GM12878 (cell line): ENCODE measurements at regions not wholly inside any gene's neighbourhood (a gene's known extent, or its start where the extent isn't known, plus 50 kb on each side); places are given as distances from the start of the nearest gene placed in this dataset.

ENCODE experiments used
- ATAC-seq: fragments of 200-7000 bp; cut with Tn5 transposase; 3 replicates; pipeline ENCODE4 v1.9.1; 2020; ENCODE audit warnings: mild to moderate bottlenecking, moderate library complexity
- BruUV-seq: library from RNA; stranded (reverse); fragments of 400-500 nt; replicated peaks from 2 replicates; lab custom pipeline; 2021; lab: Mats Ljungman, UMichigan
- CTCF ChIA-PET: fragments of 300-600 bp; sonication (Branson Sonifier 250); formaldehyde crosslinking; extraction: SDS; loops from one replicate; lab custom pipeline; 2021; ENCODE audit warnings: inconsistent platforms; lab: Yijun Ruan, JAX
- POLR2A ChIA-PET: fragments of 350-600 bp; formaldehyde crosslinking; extraction: SDS; loops from one replicate; lab custom pipeline; 2021; ENCODE audit warnings: inconsistent platforms; lab: Charles Lee
- RAD21 ChIA-PET: fragments of 300-600 bp; sonication (Branson Sonifier 250); formaldehyde crosslinking; loops from one replicate; lab custom pipeline; 2023; ENCODE audit warnings: antibody characterized with exemption; ENCODE audit not compliant: unreplicated experiment; lab: Charles Lee
- SMC1A ChIA-PET: fragments of 300-600 bp; sonication (Branson Sonifier 250); formaldehyde crosslinking; loops from one replicate; lab custom pipeline; 2023; ENCODE audit not compliant: unreplicated experiment, uncharacterized antibody; lab: Charles Lee
- DNase-seq: peaks from one replicate; pipeline ENCODE4 v3.0.0-alpha.2; 2011; ENCODE audit warnings: low read depth, low spot score
- FAIRE-seq: peaks from 3 replicates; lab custom pipeline; 2011; peaks lifted over from hg19 to GRCh38; lab: Jason Lieb, UNC
- H2AFZ ChIP-seq: 2 replicates; pipeline ENCODE4 v1.6.0; 2011; ENCODE audit warnings: low read depth, low read length, control low read depth; ENCODE audit not compliant: control insufficient read depth
- H3K27ac ChIP-seq: 2 replicates; pipeline ENCODE4 v1.5.1; 2011; ENCODE audit warnings: control low read depth; ENCODE audit not compliant: control insufficient read depth, insufficient read depth
- H3K27me3 ChIP-seq, 2 experiments: replicated peaks in 1 of 2; 2 replicates each; pipeline versions ENCODE4 v1.6.0 to v1.6.1; 2011; ENCODE audit warnings: low read length in 1 of 2; ENCODE audit not compliant: control insufficient read depth in 2 of 2, insufficient read depth in 2 of 2
- H3K36me3 ChIP-seq, 2 experiments: 2 replicates each; pipeline ENCODE4 v1.5.1; 2011; ENCODE audit warnings: low read length in 1 of 2; ENCODE audit not compliant: control insufficient read depth in 2 of 2, insufficient read depth in 2 of 2
- H3K4me1 ChIP-seq: 2 replicates; pipeline ENCODE4 v1.6.1; 2011; ENCODE audit warnings: mild to moderate bottlenecking, low read length, moderate library complexity, mixed read lengths; ENCODE audit not compliant: control insufficient read depth, insufficient read depth
- H3K4me2 ChIP-seq: 2 replicates; pipeline ENCODE4 v1.6.0; 2011; ENCODE audit warnings: control low read depth; ENCODE audit not compliant: control insufficient read depth, insufficient read depth
- H3K4me3 ChIP-seq: fragments of 200-600 bp; sonication (generic); 2 replicates; pipeline ENCODE4 v1.5.1; 2016
- H3K79me2 ChIP-seq: 2 replicates; pipeline ENCODE4 v1.6.0; 2011; ENCODE audit warnings: low read length; ENCODE audit not compliant: control insufficient read depth, insufficient read depth
- H3K9ac ChIP-seq: 2 replicates; pipeline ENCODE4 v1.8.0; 2011; ENCODE audit warnings: low read length, control low read depth, mixed read lengths; ENCODE audit not compliant: control insufficient read depth, insufficient read depth
- H3K9me3 ChIP-seq: replicated peaks from 3 replicates; pipeline ENCODE4 v1.5.1; 2011; ENCODE audit warnings: mild to moderate bottlenecking, low read length; ENCODE audit not compliant: control insufficient read depth, insufficient read depth
- H4K20me1 ChIP-seq: 2 replicates; pipeline ENCODE4 v1.6.0; 2011; ENCODE audit not compliant: control insufficient read depth, insufficient read depth
- CREB1 ChIP-seq: IDR thresholded peaks from 2 replicates; pipeline ENCODE4 v1.6.1; 2012; ENCODE audit warnings: low read depth, mild to moderate bottlenecking, inconsistent platforms
- E4F1 ChIP-seq: fragments of 450-650 bp; IDR thresholded peaks from 2 replicates; pipeline ENCODE4 v1.6.1; 2018; ENCODE audit warnings: borderline replicate concordance, mild to moderate bottlenecking; ENCODE audit not compliant: partially characterized antibody
- HCFC1 ChIP-seq: fragments of 150-350 bp; IDR thresholded peaks from 2 replicates; pipeline ENCODE4 v1.6.1; 2014; ENCODE audit warnings: low read length
- HDGF ChIP-seq: fragments of 450-650 bp; IDR thresholded peaks from 2 replicates; pipeline ENCODE4 v1.6.1; 2016; ENCODE audit warnings: antibody characterized with exemption
- JUND ChIP-seq: IDR thresholded peaks from 2 replicates; pipeline ENCODE4 v1.6.1; 2012; ENCODE audit warnings: low read depth, mild to moderate bottlenecking, low read length, improper control_type of control experiment, moderate library complexity
- MTA3 ChIP-seq: IDR thresholded peaks from 2 replicates; pipeline ENCODE4 v1.6.1; 2012; ENCODE audit warnings: low read length, inconsistent platforms, borderline replicate concordance
- SMC3 ChIP-seq: IDR thresholded peaks from 2 replicates; pipeline ENCODE4 v1.6.1; 2011; ENCODE audit warnings: low read length, improper control_type of control experiment, borderline replicate concordance
- WGBS: methylation state at CpG from one replicate; pipeline ENCODE4 v1.1.6; 2016; ENCODE audit warnings: low lambda C conversion rate; ENCODE audit not compliant: insufficient replicate concordance, insufficient coverage; ENCODE audit errors: missing lambda C conversion rate; 5-methylcytosine and 5-hydroxymethylcytosine counted together
- in situ Hi-C: fragments of 300-500 bp; cut with MboI; formaldehyde crosslinking; loops from 9 replicates; pipeline ENCODE4 v1.14.3; 2018; ENCODE audit warnings: mixed read lengths
- intact Hi-C: fragments of 100-400 bp; cut with micrococcal nuclease; formaldehyde crosslinking; loops from one replicate; pipeline ENCODE4 v1.14.2; 2022; ENCODE audit not compliant: unreplicated experiment

GRCh38 chr9:38256461-38256860, 136.0 kb upstream of the ALDH1B1 start:
- H4K20me1 ChIP-seq = no peaks in the 10 kb centered on the region
- SMC1A ChIA-PET = interaction anchor here (0.7 to 2.3 kb wide), 6 partner anchors 12 to 343 kb away, joined by 3 to 7 read pairs (median 4); no protein-coding TSS in a partner anchor
- no peak overlapping the region for H3K4me3 ChIP-seq
- DNase-seq = no peak
- POLR2A ChIA-PET = no interaction called here
- H3K9ac ChIP-seq = no peak overlapping the region
- intact Hi-C loops = no loop called here
- no peak overlapping the region for H3K27ac ChIP-seq
- no peaks in the 10 kb centered on the region for H3K4me1 ChIP-seq
- BruUV-seq = no TSS peak
- H2AFZ ChIP-seq = no peak overlapping the region
- RAD21 ChIA-PET = interaction anchor here (1.6 kb wide), 1 partner anchor 343 kb away, joined by 4 read pairs; no protein-coding TSS in a partner anchor
- no peaks in the 10 kb centered on the region for H3K27me3 ChIP-seq
- CTCF ChIA-PET = interaction anchor here (1.8 to 2.3 kb wide), 2 partner anchors 30 to 168 kb away, joined by 5 to 7 read pairs; no protein-coding TSS in a partner anchor
- TF ChIP-seq MTA3 (no peak), SMC3 (no peak), CREB1 (no peak), HCFC1 (no peak), E4F1 (no peak), JUND (no peak), HDGF (no peak)
- no peaks in the 10 kb centered on the region for H3K36me3 ChIP-seq
- 0% methylated on average over 2 of the region's 2 CpGs for WGBS
- no peak for ATAC-seq
- H3K4me2 ChIP-seq = no peak overlapping the region
- H3K79me2 ChIP-seq = no peaks in the 10 kb centered on the region
- no peak for FAIRE-seq
- in situ Hi-C loops = no loop called here
- no peaks in the 10 kb centered on the region for H3K9me3 ChIP-seq
